Tibial artery (tissue), 4 donors: ENCODE measurements at regions not wholly inside any gene's neighbourhood (a gene's known extent, or its start where the extent isn't known, plus 50 kb on each side); places are given as distances from the start of the nearest gene placed in this dataset.

Experiments
- DNase-seq, 2 donors: peaks; one replicate each; pipeline ENCODE4 v3.0.0-alpha.2; 2019
- H3K27ac ChIP-seq, 2 donors: fragments of 200-600 bp; sonication (generic) in 1 of 2; 1 replicate in 1 of 2; 2 replicates in 1 of 2; pipeline ENCODE4 v1.5.1; 2018 to 2019; ENCODE audit warnings: mild to moderate bottlenecking in 1 of 2
- H3K27me3 ChIP-seq, 2 donors: fragments of 200-600 bp; sonication (generic) in 1 of 2; one replicate each; pipeline versions ENCODE4 v1.5.1 to v1.6.0; 2016 to 2019
- H3K36me3 ChIP-seq, 3 donors: fragments of 200-600 bp; sonication (generic) in 2 of 3; one replicate each; pipeline ENCODE4 v1.5.1; 2016 to 2019; ENCODE audit warnings: mild to moderate bottlenecking in 2 of 3
- H3K4me1 ChIP-seq, 4 donors: fragments of 200-600 bp; sonication (generic) in 2 of 4; 1 replicate in 3 of 4; 2 replicates in 1 of 4; pipeline ENCODE4 v1.5.1; 2016 to 2019
- H3K4me3 ChIP-seq, 2 donors: fragments of 200-600 bp; sonication (generic) in 1 of 2; 1 replicate in 1 of 2; 2 replicates in 1 of 2; pipeline ENCODE4 v1.5.1; 2018 to 2019; ENCODE audit warnings: mild to moderate bottlenecking in 2 of 2
- H3K9me3 ChIP-seq, 3 donors: fragments of 200-600 bp; sonication (generic) in 1 of 3; one replicate each; pipeline ENCODE4 v1.5.1; 2016 to 2019
- CTCF ChIP-seq, 2 experiments: fragments of 200-600 bp in 1 of 2; fragments of 450-650 bp in 1 of 2; IDR thresholded peaks; one replicate each; pipeline ENCODE4 v1.5.1; 2017 to 2019; ENCODE audit warnings: antibody characterized with exemption in 2 of 2, mild to moderate bottlenecking in 1 of 2, moderate library complexity in 1 of 2
- intact Hi-C: fragments of 100-400 bp; cut with DNase I; formaldehyde crosslinking; loops from one replicate; pipeline ENCODE4 v1.15.0; 2023; ENCODE audit warnings: low total_unique reads

GRCh38 chr3:168322941-168323340 is 227.2 kb upstream of the GOLIM4 start:
- no peaks in the 10 kb centered on the region for H3K27me3 ChIP-seq
- no peak for DNase-seq
- no peak overlapping the region for H3K27ac ChIP-seq
- no peaks in the 10 kb centered on the region for H3K36me3 ChIP-seq
- H3K9me3 ChIP-seq, result no peaks in the 10 kb centered on the region
- intact Hi-C loops, result no loop called here
- H3K4me3 ChIP-seq, result no peak overlapping the region
- H3K4me1 ChIP-seq, result no peaks in the 10 kb centered on the region
- TF ChIP-seq CTCF (IDR thresholded peaks at IDR 0.05), result no peak

- Histone ChIP-seq H3K4me1 (no peaks in the 10 kb centered on the region), H3K36me3 (no peaks in the 10 kb centered on the region), H3K27me3 (no peaks in the 10 kb centered on the region), H3K27ac (no peak overlapping the region), H3K4me3 (no peak overlapping the region), H3K9me3 (no peaks in the 10 kb centered on the region)
- intact Hi-C loops, result no loop called here
- no peak for TF ChIP-seq CTCF (IDR thresholded peaks at IDR 0.05)
- DNase-seq, result no peak
Measured at GRCh38 chr3:168314166-168314565, 218.4 kb upstream of the GOLIM4 start.

GRCh38 chr3:168312984-168313383 is 217.3 kb upstream of the GOLIM4 start:
- no peak for DNase-seq
- Histone ChIP-seq H3K9me3 (no peaks in the 10 kb centered on the region), H3K27me3 (no peaks in the 10 kb centered on the region), H3K27ac (no peak overlapping the region), H3K4me1 (no peaks in the 10 kb centered on the region), H3K4me3 (no peak overlapping the region), H3K36me3 (no peaks in the 10 kb centered on the region)
- intact Hi-C loops, result no loop called here
- TF ChIP-seq CTCF (IDR thresholded peaks at IDR 0.05), result no peak

- no peak overlapping the region for H3K4me3 ChIP-seq
- H3K27ac ChIP-seq, result no peak overlapping the region
- DNase-seq, result no peak
- H3K4me1 ChIP-seq, result no peaks in the 10 kb centered on the region
- no peak for TF ChIP-seq CTCF (IDR thresholded peaks at IDR 0.05)
- no peaks in the 10 kb centered on the region for H3K27me3 ChIP-seq
- no peaks in the 10 kb centered on the region for H3K9me3 ChIP-seq
- intact Hi-C loops, result no loop called here
- H3K36me3 ChIP-seq, result no peaks in the 10 kb centered on the region
Measured at GRCh38 chr3:168307893-168308292, 212.2 kb upstream of the GOLIM4 start.

GRCh38 chr3:168295027-168295426 is 199.3 kb upstream of the GOLIM4 start:
- Histone ChIP-seq H3K36me3 (no peaks in the 10 kb centered on the region), H3K27ac (no peak overlapping the region), H3K4me3 (no peak overlapping the region), H3K9me3 (no peaks in the 10 kb centered on the region), H3K4me1 (no peaks in the 10 kb centered on the region), H3K27me3 (no peaks in the 10 kb centered on the region)
- no peak for DNase-seq
- intact Hi-C loops, result no loop called here
- TF ChIP-seq CTCF (IDR thresholded peaks at IDR 0.05), result no peak

- Histone ChIP-seq H3K36me3 (no peaks in the 10 kb centered on the region), H3K27ac (no peak overlapping the region), H3K9me3 (no peaks in the 10 kb centered on the region), H3K4me3 (no peak overlapping the region), H3K4me1 (no peaks in the 10 kb centered on the region), H3K27me3 (no peaks in the 10 kb centered on the region)
- intact Hi-C loops, result no loop called here
- no peak for DNase-seq
- TF ChIP-seq CTCF (IDR thresholded peaks at IDR 0.05), result no peak
Measured at GRCh38 chr3:168292296-168292695, 196.6 kb upstream of the GOLIM4 start.
